ENCODE measurements at regions not wholly inside any gene's neighbourhood (a gene's known extent, or its start where the extent isn't known, plus 50 kb on each side); places are given as distances from the start of the nearest gene placed in this dataset.

DNA sequence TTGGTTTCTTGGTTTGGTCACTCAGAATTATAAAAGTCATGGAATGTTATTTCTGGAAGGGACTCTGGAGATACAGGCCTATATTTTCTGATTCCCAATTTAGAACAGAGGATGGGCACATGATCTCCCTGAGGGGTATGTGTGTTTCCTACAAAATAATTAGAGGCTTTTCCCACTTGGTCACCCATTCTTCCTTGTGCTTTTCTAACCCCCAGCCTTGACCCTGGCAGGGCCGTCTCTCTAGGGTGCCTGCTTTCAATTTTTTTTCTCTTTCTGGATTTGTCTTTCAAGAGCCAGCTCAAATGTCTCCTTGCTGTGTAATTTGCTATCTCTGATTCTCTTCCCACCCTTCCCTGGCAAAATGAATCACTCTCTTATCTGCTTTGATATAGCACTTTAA is 131.9 kb downstream of the HLX start:
- Histone ChIP-seq H3F3A (ENCODE audit: insufficient read depth, low read length) (no peaks in the 10 kb centered on the region), H3K9me3 (ENCODE audit: low read length) (no peaks in the 10 kb centered on the region), H2AFZ (ENCODE audit: low read length) (no peak overlapping the region), H3K4me2 (ENCODE audit: low read length) (no peak overlapping the region), H3K36me3 (ENCODE audit: insufficient read depth, low read length) (no peaks in the 10 kb centered on the region), H3K4me1 (ENCODE audit: insufficient read depth, low read length, severe bottlenecking) (no peaks in the 10 kb centered on the region), H4K20me1 (ENCODE audit: insufficient read depth, low read length) (no peaks in the 10 kb centered on the region), H3K27me3 (ENCODE audit: insufficient read depth, low read length) (no peaks in the 10 kb centered on the region), H3K4me3 (ENCODE audit: low read depth, low read length, poor library complexity, severe bottlenecking) (no peak overlapping the region), H3K9me2 (ENCODE audit: low read depth, low read length) (no peaks in the 10 kb centered on the region), H3K27ac (ENCODE audit: low read depth, low read length, poor library complexity, severe bottlenecking) (no peak overlapping the region), H3K9ac (ENCODE audit: low read length) (no peak overlapping the region), H3K79me2 (ENCODE audit: insufficient read depth, low read length) (no peaks in the 10 kb centered on the region)
- TF ChIP-seq, protein P1, sequence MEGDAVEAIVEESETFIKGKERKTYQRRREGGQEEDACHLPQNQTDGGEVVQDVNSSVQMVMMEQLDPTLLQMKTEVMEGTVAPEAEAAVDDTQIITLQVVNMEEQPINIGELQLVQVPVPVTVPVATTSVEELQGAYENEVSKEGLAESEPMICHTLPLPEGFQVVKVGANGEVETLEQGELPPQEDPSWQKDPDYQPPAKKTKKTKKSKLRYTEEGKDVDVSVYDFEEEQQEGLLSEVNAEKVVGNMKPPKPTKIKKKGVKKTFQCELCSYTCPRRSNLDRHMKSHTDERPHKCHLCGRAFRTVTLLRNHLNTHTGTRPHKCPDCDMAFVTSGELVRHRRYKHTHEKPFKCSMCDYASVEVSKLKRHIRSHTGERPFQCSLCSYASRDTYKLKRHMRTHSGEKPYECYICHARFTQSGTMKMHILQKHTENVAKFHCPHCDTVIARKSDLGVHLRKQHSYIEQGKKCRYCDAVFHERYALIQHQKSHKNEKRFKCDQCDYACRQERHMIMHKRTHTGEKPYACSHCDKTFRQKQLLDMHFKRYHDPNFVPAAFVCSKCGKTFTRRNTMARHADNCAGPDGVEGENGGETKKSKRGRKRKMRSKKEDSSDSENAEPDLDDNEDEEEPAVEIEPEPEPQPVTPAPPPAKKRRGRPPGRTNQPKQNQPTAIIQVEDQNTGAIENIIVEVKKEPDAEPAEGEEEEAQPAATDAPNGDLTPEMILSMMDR (IDR thresholded peaks at IDR 0.05; ENCODE audit: low read length), result no peak
- TF ChIP-seq EZH2 (IDR thresholded peaks at IDR 0.05; ENCODE audit: borderline replicate concordance, low read length), result no peak

DNA sequence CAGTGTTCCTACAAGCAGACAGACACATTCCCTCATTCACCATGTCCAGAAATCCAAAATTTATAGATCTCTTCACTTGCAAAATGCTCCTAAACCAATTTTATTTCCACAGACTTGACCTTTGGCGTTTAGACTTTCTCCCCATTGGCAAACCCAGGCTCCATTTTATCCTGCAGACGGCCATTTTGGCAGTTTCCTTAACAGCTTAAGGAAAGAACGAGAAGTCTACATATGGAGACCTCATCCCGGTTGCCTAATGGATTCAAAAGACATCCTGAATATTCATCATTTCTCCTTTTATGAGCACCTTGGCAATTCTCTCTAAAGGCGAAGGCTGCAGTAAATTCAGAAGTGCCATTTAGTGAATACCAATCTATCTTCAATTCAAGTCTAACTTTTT is 132.9 kb downstream of the HLX start:
- Histone ChIP-seq H3F3A (ENCODE audit: insufficient read depth, low read length) (no peaks in the 10 kb centered on the region), H3K27ac (ENCODE audit: low read depth, low read length, poor library complexity, severe bottlenecking) (no peak overlapping the region), H3K9me3 (ENCODE audit: low read length) (no peaks in the 10 kb centered on the region), H3K4me3 (ENCODE audit: low read depth, low read length, poor library complexity, severe bottlenecking) (no peak overlapping the region), H3K9me2 (ENCODE audit: low read depth, low read length) (no peaks in the 10 kb centered on the region), H3K36me3 (ENCODE audit: insufficient read depth, low read length) (no peaks in the 10 kb centered on the region), H3K4me2 (ENCODE audit: low read length) (no peak overlapping the region), H3K9ac (ENCODE audit: low read length) (no peak overlapping the region), H2AFZ (ENCODE audit: low read length) (no peak overlapping the region), H3K4me1 (ENCODE audit: insufficient read depth, low read length, severe bottlenecking) (no peaks in the 10 kb centered on the region), H3K79me2 (ENCODE audit: insufficient read depth, low read length) (no peaks in the 10 kb centered on the region), H4K20me1 (ENCODE audit: insufficient read depth, low read length) (no peaks in the 10 kb centered on the region), H3K27me3 (ENCODE audit: insufficient read depth, low read length) (no peaks in the 10 kb centered on the region)
- TF ChIP-seq, protein P1 (IDR thresholded peaks at IDR 0.05; ENCODE audit: low read length), result no peak
- no peak for TF ChIP-seq EZH2 (IDR thresholded peaks at IDR 0.05; ENCODE audit: borderline replicate concordance, low read length)

DNA sequence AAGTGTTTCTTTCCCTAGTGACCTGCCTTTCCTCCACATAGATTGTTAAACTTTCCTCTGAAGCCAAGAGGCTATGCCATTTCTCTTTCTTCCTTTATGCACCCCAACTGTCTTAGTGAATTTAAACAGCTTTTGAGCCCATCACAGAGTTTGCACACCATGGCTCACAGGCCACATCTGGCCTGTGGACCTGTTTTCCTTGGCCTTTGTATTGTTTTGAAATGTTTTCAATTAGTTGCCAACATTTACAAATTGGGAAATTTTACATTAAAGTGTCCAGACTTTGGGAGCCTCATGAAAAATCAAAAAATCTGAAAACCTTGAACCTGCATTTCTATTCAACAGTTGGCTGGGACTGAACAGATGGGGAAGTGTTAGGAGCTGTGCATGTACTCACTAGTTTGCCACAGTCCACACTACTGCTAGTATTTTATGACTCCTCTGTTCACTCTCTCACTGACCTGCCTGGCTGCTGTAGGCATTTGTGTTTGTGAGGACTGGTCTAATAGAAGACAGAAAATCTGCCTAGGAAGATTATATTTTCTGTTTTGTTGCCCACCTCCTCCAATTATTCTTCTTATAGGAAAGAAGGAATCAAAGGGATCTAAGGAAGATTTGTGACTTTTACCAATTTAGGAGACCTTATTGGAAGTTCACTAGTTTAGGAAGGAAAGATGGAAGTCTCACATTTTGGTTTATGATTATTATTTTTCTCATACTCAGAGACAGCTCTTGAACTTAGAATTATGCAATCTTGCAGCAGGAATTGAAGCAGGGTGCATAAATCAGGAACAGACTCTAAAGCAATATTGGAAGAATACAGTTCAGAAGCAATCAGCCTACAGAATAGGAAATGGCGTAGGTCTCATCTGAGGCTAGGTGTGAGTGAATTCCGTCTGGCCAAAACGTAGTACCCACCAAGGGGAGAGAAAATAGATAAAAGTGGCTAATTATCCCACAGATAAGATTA is 134.7 kb downstream of the HLX start:
- Histone ChIP-seq H3K9ac (ENCODE audit: low read length) (no peak overlapping the region), H3K79me2 (ENCODE audit: insufficient read depth, low read length) (no peaks in the 10 kb centered on the region), H3K4me2 (ENCODE audit: low read length) (no peak overlapping the region), H2AFZ (ENCODE audit: low read length) (no peak overlapping the region), H3K4me1 (ENCODE audit: insufficient read depth, low read length, severe bottlenecking) (no peaks in the 10 kb centered on the region), H3K27me3 (ENCODE audit: insufficient read depth, low read length) (no peaks in the 10 kb centered on the region), H3K36me3 (ENCODE audit: insufficient read depth, low read length) (no peaks in the 10 kb centered on the region), H4K20me1 (ENCODE audit: insufficient read depth, low read length) (no peaks in the 10 kb centered on the region), H3K4me3 (ENCODE audit: low read depth, low read length, poor library complexity, severe bottlenecking) (no peak overlapping the region), H3K9me2 (ENCODE audit: low read depth, low read length) (no peaks in the 10 kb centered on the region), H3K9me3 (ENCODE audit: low read length) (no peaks in the 10 kb centered on the region), H3F3A (ENCODE audit: insufficient read depth, low read length) (no peaks in the 10 kb centered on the region), H3K27ac (ENCODE audit: low read depth, low read length, poor library complexity, severe bottlenecking) (no peak overlapping the region)
- TF ChIP-seq EZH2 (IDR thresholded peaks at IDR 0.05; ENCODE audit: borderline replicate concordance, low read length), result no peak
- TF ChIP-seq, protein P1 (IDR thresholded peaks at IDR 0.05; ENCODE audit: low read length), result no peak
